Activated CD4-positive, alpha-beta T cell treated with anti-CD3 and anti-CD28 coated beads, Interleukin-10, Interleukin-2, amounts not matched to agents 100 ng/mL and 50 ng/mL, durations not matched to agents 16 hours and 8 hours (primary cell): ENCODE measurements at regions not wholly inside any gene's neighbourhood (a gene's known extent, or its start where the extent isn't known, plus 50 kb on each side); places are given as distances from the start of the nearest gene placed in this dataset.
"Not testable (repeated sequence)": the region's sequence is repeated elsewhere in the genome, so short reads cannot be mapped to it uniquely, and the experiment has no call there.

Experiments used
- DNase-seq: peaks from one replicate; pipeline ENCODE4 v3.0.0-alpha.2; 2020

GRCh38 chr1:201639826-201640225, 100.9 kb downstream of the NAV1 start:
- no peak for DNase-seq

- no peak for DNase-seq
Observed at GRCh38 chr1:201640624-201641023, 101.7 kb downstream of the NAV1 start.

- no peak for DNase-seq
Observed at GRCh38 chr1:201641524-201642253, 102.8 kb downstream of the NAV1 start.

GRCh38 chr1:201643835-201644104, 104.8 kb downstream of the NAV1 start:
- DNase-seq: no peak

GRCh38 chr1:201644197-201644596, 105.3 kb downstream of the NAV1 start:
- no peak for DNase-seq

GRCh38 chr1:201645000-201645399, 106.1 kb downstream of the NAV1 start:
- not testable (repeated sequence) for DNase-seq

GRCh38 chr1:201645956-201646355, 107.0 kb downstream of the NAV1 start:
- DNase-seq: no peak

GRCh38 chr1:201646411-201647022, 107.6 kb downstream of the NAV1 start:
- DNase-seq: no peak

- DNase-seq: no peak
Observed at GRCh38 chr1:201647094-201647493, 108.2 kb downstream of the NAV1 start.

GRCh38 chr1:201647722-201648065, 108.8 kb downstream of the NAV1 start:
- no peak for DNase-seq

GRCh38 chr1:201648066-201648906, 109.4 kb downstream of the NAV1 start:
- no peak for DNase-seq

- no peak for DNase-seq
Observed at GRCh38 chr1:201648907-201649721, 110.2 kb downstream of the NAV1 start.

GRCh38 chr1:201649761-201650622, 111.1 kb downstream of the NAV1 start:
- peak; percentile 11 for DNase-seq

- no peak for DNase-seq
Observed at GRCh38 chr1:201650623-201650933, 111.7 kb downstream of the NAV1 start.

GRCh38 chr1:201652181-201652580, 113.3 kb downstream of the NAV1 start:
- DNase-seq: no peak

- no peak for DNase-seq
Observed at GRCh38 chr1:201653233-201653632, 114.3 kb downstream of the NAV1 start.

- DNase-seq: no peak
Observed at GRCh38 chr1:201653883-201654282, 115.0 kb downstream of the NAV1 start.

GRCh38 chr1:201655243-201655642, 116.3 kb downstream of the NAV1 start:
- no peak for DNase-seq

GRCh38 chr1:201655910-201656309, 117.0 kb downstream of the NAV1 start:
- no peak for DNase-seq

- no peak for DNase-seq
Observed at GRCh38 chr1:201656311-201657032, 117.5 kb downstream of the NAV1 start.

GRCh38 chr1:201659572-201659971, 120.6 kb downstream of the NAV1 start:
- DNase-seq: no peak
